Right atrium auricular region (tissue), 2 donors: ENCODE measurements at regions not wholly inside any gene's neighbourhood (a gene's known extent, or its start where the extent isn't known, plus 50 kb on each side); places are given as distances from the start of the nearest gene placed in this dataset.
"Not testable (repeated sequence)": the region's sequence is repeated elsewhere in the genome, so short reads cannot be mapped to it uniquely, and the experiment has no call there.

ENCODE experiments used
- DNase-seq: peaks from one replicate; pipeline ENCODE4 v3.0.0-alpha.2; 2019; ENCODE audit warnings: low spot score
- H3K27ac ChIP-seq, 2 donors: fragments of 200-600 bp; sonication (generic); 1 replicate in 1 of 2; 2 replicates in 1 of 2; pipeline ENCODE4 v1.5.1; 2016 to 2019
- H3K27me3 ChIP-seq, 2 donors: fragments of 200-600 bp; sonication (generic); one replicate each; pipeline versions ENCODE4 v1.5.1 to v1.6.0; 2017 to 2019
- H3K36me3 ChIP-seq: fragments of 200-600 bp; sonication (generic); one replicate; pipeline ENCODE4 v1.5.1; 2016
- H3K4me1 ChIP-seq, 2 donors: fragments of 200-600 bp; sonication (generic); one replicate each; pipeline versions ENCODE4 v1.5.1 to v1.6.0; 2017 to 2019
- H3K4me3 ChIP-seq, 2 donors: fragments of 200-600 bp; sonication (generic); 1 replicate in 1 of 2; 2 replicates in 1 of 2; pipeline ENCODE4 v1.5.1; 2017 to 2019; ENCODE audit warnings: mild to moderate bottlenecking in 1 of 2, moderate library complexity in 1 of 2
- H3K9me3 ChIP-seq, 2 donors: fragments of 200-600 bp; sonication (generic); one replicate each; pipeline ENCODE4 v1.5.1; 2019
- CTCF ChIP-seq, 2 donors: fragments of 200-600 bp; sonication (generic); IDR thresholded peaks; one replicate each; pipeline ENCODE4 v1.5.1; 2019; ENCODE audit warnings: antibody characterized with exemption in 2 of 2

GRCh38 chr2:34703292-34703691 is 1104.2 kb upstream of the FAM98A start:
- no peaks in the 10 kb centered on the region for H3K9me3 ChIP-seq
- no peak for TF ChIP-seq CTCF (IDR thresholded peaks at IDR 0.05)
- no peaks in the 10 kb centered on the region for H3K4me1 ChIP-seq
- H3K36me3 ChIP-seq: no peaks in the 10 kb centered on the region
- no peak overlapping the region for H3K4me3 ChIP-seq
- H3K27ac ChIP-seq: no peak overlapping the region
- no peak for DNase-seq
- no peaks in the 10 kb centered on the region for H3K27me3 ChIP-seq

GRCh38 chr2:34702391-34702790 is 1103.3 kb upstream of the FAM98A start:
- H3K9me3 ChIP-seq, H3K36me3 ChIP-seq, H3K4me3 ChIP-seq: not testable (repeated sequence)

GRCh38 chr2:34677591-34677990 is 1078.5 kb upstream of the FAM98A start:
- not testable (repeated sequence) for H3K36me3 ChIP-seq, H3K4me3 ChIP-seq

More at GRCh38 chr2:34702391-34702790, 1103.3 kb upstream of the FAM98A start:
- not testable (repeated sequence) for H3K4me1 ChIP-seq, H3K27me3 ChIP-seq, H3K27ac ChIP-seq, DNase-seq

GRCh38 chr2:34677119-34677531 is 1078.0 kb upstream of the FAM98A start:
- H3K27ac ChIP-seq, H3K4me3 ChIP-seq, H3K4me1 ChIP-seq, H3K36me3 ChIP-seq, DNase-seq, H3K27me3 ChIP-seq, H3K9me3 ChIP-seq: not testable (repeated sequence)

More at GRCh38 chr2:34677591-34677990, 1078.5 kb upstream of the FAM98A start:
- not testable (repeated sequence) for H3K9me3 ChIP-seq, H3K27me3 ChIP-seq, H3K27ac ChIP-seq, DNase-seq, H3K4me1 ChIP-seq

GRCh38 chr2:34670482-34670881 is 1071.4 kb upstream of the FAM98A start:
- TF ChIP-seq CTCF (IDR thresholded peaks at IDR 0.05): no peak
- no peaks in the 10 kb centered on the region for H3K4me1 ChIP-seq

GRCh38 chr2:34666821-34667220 is 1067.7 kb upstream of the FAM98A start:
- H3K36me3 ChIP-seq: no peaks in the 10 kb centered on the region

More at GRCh38 chr2:34670482-34670881, 1071.4 kb upstream of the FAM98A start:
- Histone ChIP-seq H3K27ac (no peak overlapping the region), H3K36me3 (no peaks in the 10 kb centered on the region), H3K4me3 (no peak overlapping the region), H3K9me3 (no peaks in the 10 kb centered on the region), H3K27me3 (no peaks in the 10 kb centered on the region)
- no peak for DNase-seq

GRCh38 chr2:34664266-34664665 is 1065.2 kb upstream of the FAM98A start:
- TF ChIP-seq CTCF (IDR thresholded peaks at IDR 0.05): no peak
- Histone ChIP-seq H3K36me3 (no peaks in the 10 kb centered on the region), H3K4me1 (no peaks in the 10 kb centered on the region), H3K27me3 (no peaks in the 10 kb centered on the region), H3K9me3 (no peaks in the 10 kb centered on the region), H3K4me3 (no peak overlapping the region), H3K27ac (no peak overlapping the region)
- DNase-seq: no peak

More at GRCh38 chr2:34666821-34667220, 1067.7 kb upstream of the FAM98A start:
- Histone ChIP-seq H3K27me3 (no peaks in the 10 kb centered on the region), H3K27ac (no peak overlapping the region), H3K4me3 (no peak overlapping the region), H3K9me3 (no peaks in the 10 kb centered on the region), H3K4me1 (no peaks in the 10 kb centered on the region)
- no peak for DNase-seq
- no peak for TF ChIP-seq CTCF (IDR thresholded peaks at IDR 0.05)
